GM23248 (cell line): ENCODE measurements at regions not wholly inside any gene's neighbourhood (a gene's known extent, or its start where the extent isn't known, plus 50 kb on each side); places are given as distances from the start of the nearest gene placed in this dataset.

ENCODE experiments used
- DNase-seq: peaks from one replicate; pipeline ENCODE4 v3.0.0-alpha.2; 2015
- H2AFZ ChIP-seq: fragments of 200-600 bp; sonication (generic); 2 replicates; pipeline ENCODE4 v1.6.1; 2016; ENCODE audit warnings: antibody characterized with exemption
- H3F3A ChIP-seq: fragments of 200-600 bp; sonication (generic); 2 replicates; pipeline ENCODE4 v1.6.1; 2016; ENCODE audit warnings: mild to moderate bottlenecking, antibody characterized with exemption, mixed run types; ENCODE audit not compliant: insufficient read depth
- H3K27ac ChIP-seq: fragments of 200-600 bp; sonication (generic); 2 replicates; pipeline ENCODE4 v1.5.1; 2016; ENCODE audit warnings: mild to moderate bottlenecking
- H3K27me3 ChIP-seq: fragments of 200-600 bp; sonication (generic); replicated peaks from 2 replicates; pipeline ENCODE4 v1.6.1; 2016; ENCODE audit warnings: mild to moderate bottlenecking; ENCODE audit not compliant: insufficient read depth
- H3K36me3 ChIP-seq: fragments of 200-600 bp; sonication (generic); 2 replicates; pipeline ENCODE4 v1.6.1; 2016; ENCODE audit warnings: low read depth, mild to moderate bottlenecking
- H3K4me1 ChIP-seq: fragments of 200-600 bp; sonication (generic); 2 replicates; pipeline ENCODE4 v1.6.1; 2016; ENCODE audit warnings: mild to moderate bottlenecking; ENCODE audit not compliant: insufficient read depth
- H3K4me2 ChIP-seq: fragments of 200-600 bp; sonication (generic); one replicate; pipeline ENCODE4 v1.6.1; 2016; ENCODE audit warnings: mild to moderate bottlenecking; ENCODE audit not compliant: unreplicated experiment
- H3K4me3 ChIP-seq: fragments of 200-600 bp; sonication (generic); 2 replicates; pipeline ENCODE4 v1.5.1; 2016; ENCODE audit warnings: mild to moderate bottlenecking
- H3K79me2 ChIP-seq: fragments of 200-600 bp; sonication (generic); 2 replicates; pipeline ENCODE4 v1.6.1; 2016; ENCODE audit warnings: mild to moderate bottlenecking; ENCODE audit not compliant: insufficient read depth
- H3K9ac ChIP-seq: fragments of 200-600 bp; sonication (generic); 2 replicates; pipeline ENCODE4 v1.6.1; 2016; ENCODE audit warnings: mild to moderate bottlenecking
- H3K9me2 ChIP-seq: fragments of 200-600 bp; sonication (generic); 2 replicates; pipeline ENCODE4 v1.6.1; 2016; ENCODE audit warnings: mixed run types, mild to moderate bottlenecking, moderate library complexity; ENCODE audit not compliant: insufficient read depth
- H3K9me3 ChIP-seq: fragments of 200-600 bp; sonication (generic); one replicate; pipeline ENCODE4 v1.6.1; 2017; ENCODE audit warnings: low read depth
- H4K20me1 ChIP-seq: fragments of 200-600 bp; sonication (generic); 2 replicates; pipeline ENCODE4 v1.6.0; 2016; ENCODE audit not compliant: insufficient read depth
- EZH2 ChIP-seq: fragments of 200-600 bp; sonication (generic); IDR thresholded peaks from 2 replicates; pipeline ENCODE4 v1.6.1; 2018; ENCODE audit warnings: antibody characterized with exemption, mild to moderate bottlenecking; ENCODE audit not compliant: insufficient read depth, poor library complexity, severe bottlenecking
- EZH2phosphoT487 ChIP-seq: fragments of 200-600 bp; sonication (generic); IDR thresholded peaks from 2 replicates; pipeline ENCODE4 v1.6.1; 2018; ENCODE audit warnings: antibody characterized with exemption, moderate library complexity, mild to moderate bottlenecking, low read depth; ENCODE audit not compliant: insufficient read depth
- WGBS, 2 experiments: methylation state at CpG; one replicate each; pipeline ENCODE4 v1.1.6; 2015 to 2017; ENCODE audit warnings: low lambda C conversion rate in 2 of 2, low coverage in 1 of 2; ENCODE audit errors: missing lambda C conversion rate in 2 of 2; 5-methylcytosine and 5-hydroxymethylcytosine counted together
- in situ Hi-C: fragments of 300-500 bp; cut with MboI; formaldehyde crosslinking; loops from 2 replicates; pipeline ENCODE4 v1.15.0; 2020

DNA sequence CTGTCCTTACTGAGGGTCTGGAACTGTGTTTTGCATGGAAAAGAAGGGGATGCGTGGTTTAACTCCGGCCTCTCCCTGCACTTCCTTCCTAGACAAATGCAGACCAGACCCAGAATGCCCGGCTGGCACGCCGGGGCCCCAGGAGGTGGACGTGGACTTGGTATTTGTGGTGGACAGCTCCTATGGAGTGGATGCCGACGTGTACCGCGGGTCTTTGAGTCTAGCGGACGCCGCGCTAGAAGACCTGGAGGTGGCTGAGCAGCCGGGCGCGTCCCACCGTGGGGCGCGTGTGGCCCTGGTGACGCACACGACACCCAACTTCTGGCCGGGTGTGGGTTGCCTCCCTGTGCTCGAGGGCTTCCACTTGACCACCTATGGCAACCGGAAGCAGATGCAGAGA is 81.8 kb upstream of the COL6A5 start:
- WGBS, 2 experiments, result 87 to 93% methylated on average over 25 of the region's 25 CpGs
- H3K79me2 ChIP-seq, result no peaks in the 10 kb centered on the region
- in situ Hi-C loops, result no loop called here
- TF ChIP-seq EZH2phosphoT487, result no peak
- no peak for TF ChIP-seq EZH2
- H3K4me2 ChIP-seq, result no peak overlapping the region
- peaks cover 11% of the 10 kb centered on the region for H3K27me3 ChIP-seq
- no peak overlapping the region for H3K9ac ChIP-seq
- no peak overlapping the region for H3K27ac ChIP-seq
- peaks cover 7% of the 10 kb centered on the region; the same call in 1 of the 2 replicates for H3F3A ChIP-seq
- H3K9me3 ChIP-seq, result no peaks in the 10 kb centered on the region
- H3K4me1 ChIP-seq, result no peaks in the 10 kb centered on the region
- H3K9me2 ChIP-seq, result no peaks in the 10 kb centered on the region
- H3K4me3 ChIP-seq, result no peak overlapping the region
- H4K20me1 ChIP-seq, result no peaks in the 10 kb centered on the region
- no peak overlapping the region for H2AFZ ChIP-seq
- H3K36me3 ChIP-seq, result no peaks in the 10 kb centered on the region
- DNase-seq, result no peak

DNA sequence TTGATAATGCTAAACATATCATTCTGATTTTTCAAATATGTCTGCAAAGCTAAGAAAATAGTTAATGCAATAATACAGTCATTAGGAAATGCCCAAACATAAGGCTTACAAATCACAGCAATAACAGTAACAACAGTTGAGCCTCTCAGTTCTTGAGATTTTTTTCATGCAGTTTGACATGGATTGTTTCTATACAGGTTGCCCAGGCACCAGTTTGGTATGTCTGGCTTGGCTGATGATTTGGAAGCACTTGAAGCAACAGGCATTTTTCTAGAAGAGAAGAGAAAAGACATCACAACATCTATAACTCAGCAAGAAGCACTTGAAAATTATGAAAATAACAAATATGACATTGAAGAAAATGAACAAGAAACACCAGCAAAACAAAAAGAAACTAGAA is 78.7 kb upstream of the COL6A5 start:
- in situ Hi-C loops, result no loop called here
- no peaks in the 10 kb centered on the region for H3K36me3 ChIP-seq
- H3K79me2 ChIP-seq, result no peaks in the 10 kb centered on the region
- no peaks in the 10 kb centered on the region for H3K9me3 ChIP-seq
- peaks cover 7% of the 10 kb centered on the region for H3K27me3 ChIP-seq
- no peak overlapping the region for H3K4me3 ChIP-seq
- H3K4me2 ChIP-seq, result no peak overlapping the region
- H3K27ac ChIP-seq, result no peak overlapping the region
- no peaks in the 10 kb centered on the region for H3K4me1 ChIP-seq
- no peak overlapping the region for H2AFZ ChIP-seq
- no peaks in the 10 kb centered on the region for H3K9me2 ChIP-seq
- no peak for TF ChIP-seq EZH2phosphoT487
- no peak for TF ChIP-seq EZH2
- no peak overlapping the region for H3K9ac ChIP-seq
- no peaks in the 10 kb centered on the region for H3F3A ChIP-seq
- no peaks in the 10 kb centered on the region for H4K20me1 ChIP-seq
- no peak for DNase-seq

DNA sequence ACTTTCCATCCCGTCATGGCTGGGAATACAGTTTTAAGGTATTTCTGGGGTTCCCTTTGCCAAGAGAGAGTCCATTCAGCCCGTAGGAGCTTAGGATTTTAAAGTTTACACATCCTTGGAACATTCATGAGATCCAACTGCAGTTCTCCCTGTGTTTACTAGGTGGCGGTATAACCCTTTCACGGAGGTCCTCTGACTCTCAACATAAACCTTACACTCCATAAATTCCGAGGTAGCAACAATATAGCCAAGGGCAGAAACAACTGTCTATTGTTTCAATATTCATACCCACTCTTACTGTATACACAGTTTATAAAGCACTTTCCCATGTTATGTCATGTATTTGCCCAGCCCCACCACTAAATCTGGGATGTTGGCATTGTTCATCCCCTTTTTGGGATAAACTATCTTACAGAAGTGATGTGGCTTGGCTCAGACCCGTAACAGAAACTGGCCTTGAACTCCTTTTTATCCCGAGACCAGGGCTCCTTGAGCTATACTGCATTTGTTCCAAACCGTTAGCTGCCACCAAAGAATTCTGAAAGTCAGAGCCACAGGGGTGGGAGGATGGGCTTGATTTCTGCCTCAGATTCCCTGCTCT is 69.2 kb upstream of the COL6A5 start:
- no peaks in the 10 kb centered on the region for H3K9me2 ChIP-seq
- H2AFZ ChIP-seq, result no peak overlapping the region
- no peak overlapping the region for H3K27ac ChIP-seq
- H3K4me2 ChIP-seq, result no peak overlapping the region
- no peaks in the 10 kb centered on the region for H3K36me3 ChIP-seq
- in situ Hi-C loops, result no loop called here
- no peaks in the 10 kb centered on the region for H3K4me1 ChIP-seq
- H3K9me3 ChIP-seq, result no peaks in the 10 kb centered on the region
- no peak overlapping the region for H3K4me3 ChIP-seq
- TF ChIP-seq EZH2phosphoT487 (no peak), EZH2 (no peak)
- no peaks in the 10 kb centered on the region for H3F3A ChIP-seq
- H3K79me2 ChIP-seq, result no peaks in the 10 kb centered on the region
- peak; percentile 70 for DNase-seq
- no peaks in the 10 kb centered on the region for H4K20me1 ChIP-seq
- no peak overlapping the region for H3K9ac ChIP-seq
- H3K27me3 ChIP-seq, result peaks cover 5% of the 10 kb centered on the region; the same call in 1 of the 2 replicates
- WGBS, 2 experiments, result 7 to 12% methylated on average over 8 of the region's 8 CpGs

DNA sequence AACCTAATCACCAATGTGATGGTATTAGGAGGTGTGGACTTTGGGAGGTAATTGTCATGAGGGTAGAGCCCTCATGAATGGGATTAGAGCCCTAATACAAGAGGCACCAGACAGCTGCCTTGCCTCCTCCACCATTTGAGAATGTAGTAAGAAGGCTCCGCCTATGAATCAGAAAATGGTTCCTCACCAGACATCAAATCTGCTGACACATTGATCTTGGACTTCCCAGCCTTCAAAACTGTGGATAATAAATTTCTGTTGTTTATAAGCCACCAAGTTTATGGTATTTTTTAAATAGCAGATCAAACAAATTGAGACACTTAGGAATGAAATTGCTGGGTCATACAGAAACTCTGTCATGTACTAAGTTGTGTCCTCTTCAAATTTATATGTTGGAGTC is 56.8 kb upstream of the COL6A5 start:
- 64 to 69% methylated on average over 1 of the region's 1 CpG for WGBS, 2 experiments
- Histone ChIP-seq H3K4me3 (no peak overlapping the region), H3K4me2 (no peak overlapping the region), H3K4me1 (no peaks in the 10 kb centered on the region), H3K27ac (no peak overlapping the region), H3K9ac (no peak overlapping the region), H3K79me2 (no peaks in the 10 kb centered on the region), H4K20me1 (no peaks in the 10 kb centered on the region), H3K9me3 (no peaks in the 10 kb centered on the region), H3K27me3 (no peaks in the 10 kb centered on the region), H2AFZ (no peak overlapping the region), H3K9me2 (no peaks in the 10 kb centered on the region), H3K36me3 (no peaks in the 10 kb centered on the region), H3F3A (no peaks in the 10 kb centered on the region)
- no peak for TF ChIP-seq EZH2
- TF ChIP-seq EZH2phosphoT487, result no peak
- no peak for DNase-seq
- in situ Hi-C loops, result no loop called here

DNA sequence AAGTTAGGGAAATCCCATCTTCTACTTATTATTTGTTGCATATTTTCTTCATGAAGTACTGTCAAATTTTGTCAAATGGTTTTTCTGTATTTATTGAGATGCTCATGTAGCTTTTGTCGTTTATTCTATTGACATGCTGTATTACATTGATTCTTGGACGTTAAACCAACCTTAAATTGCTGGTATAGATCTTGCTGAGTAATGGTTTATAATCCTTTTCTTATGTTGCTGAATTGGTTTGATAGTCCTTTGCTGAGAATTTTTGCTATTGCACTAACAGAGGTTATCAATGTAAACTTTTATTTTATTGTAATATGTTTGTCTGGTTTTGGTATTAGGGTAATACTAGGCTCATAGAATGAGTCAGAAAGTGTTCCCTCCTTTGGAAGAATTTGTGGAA is 54.3 kb upstream of the COL6A5 start:
- no peak overlapping the region for H3K9ac ChIP-seq
- in situ Hi-C loops, result no loop called here
- no peak overlapping the region for H3K4me3 ChIP-seq
- H3K27ac ChIP-seq, result no peak overlapping the region
- H4K20me1 ChIP-seq, result no peaks in the 10 kb centered on the region
- H3K27me3 ChIP-seq, result no peaks in the 10 kb centered on the region
- no peak overlapping the region for H3K4me2 ChIP-seq
- no peak for DNase-seq
- H3K36me3 ChIP-seq, result no peaks in the 10 kb centered on the region
- no peaks in the 10 kb centered on the region for H3K9me3 ChIP-seq
- H3K4me1 ChIP-seq, result no peaks in the 10 kb centered on the region
- TF ChIP-seq EZH2phosphoT487 (no peak), EZH2 (no peak)
- no peaks in the 10 kb centered on the region for H3K79me2 ChIP-seq
- WGBS, 2 experiments, result 40 to 43% methylated on average over 2 of the region's 2 CpGs
- H2AFZ ChIP-seq, result no peak overlapping the region
- no peaks in the 10 kb centered on the region for H3F3A ChIP-seq
- H3K9me2 ChIP-seq, result no peaks in the 10 kb centered on the region
